ENCODE measurements at regions not wholly inside any gene's neighbourhood (a gene's known extent, or its start where the extent isn't known, plus 50 kb on each side); places are given as distances from the start of the nearest gene placed in this dataset.

GRCh38 chr4:108223313-108223712, 54.6 kb upstream of the LEF1 start:
- H3K36me3 Mint-ChIP-seq (ENCODE audit: unreplicated experiment): peaks cover 4% of the 10 kb centered on the region
- H3K4me1 Mint-ChIP-seq (ENCODE audit: low read depth, unreplicated experiment): peaks cover 15% of the 10 kb centered on the region
- peaks cover 3% of the 10 kb centered on the region for H3K27me3 Mint-ChIP-seq (ENCODE audit: unreplicated experiment)
- no peak for TF ChIP-seq CTCF (IDR thresholded peaks at IDR 0.05; ENCODE audit: partially characterized antibody, unreplicated experiment)
- no peak for DNase-seq
- H3K9me3 Mint-ChIP-seq (ENCODE audit: unreplicated experiment): no peaks in the 10 kb centered on the region
- no peak overlapping the region for H3K4me3 Mint-ChIP-seq (ENCODE audit: unreplicated experiment)
- no peak overlapping the region for H3K27ac Mint-ChIP-seq (ENCODE audit: unreplicated experiment)

DNA sequence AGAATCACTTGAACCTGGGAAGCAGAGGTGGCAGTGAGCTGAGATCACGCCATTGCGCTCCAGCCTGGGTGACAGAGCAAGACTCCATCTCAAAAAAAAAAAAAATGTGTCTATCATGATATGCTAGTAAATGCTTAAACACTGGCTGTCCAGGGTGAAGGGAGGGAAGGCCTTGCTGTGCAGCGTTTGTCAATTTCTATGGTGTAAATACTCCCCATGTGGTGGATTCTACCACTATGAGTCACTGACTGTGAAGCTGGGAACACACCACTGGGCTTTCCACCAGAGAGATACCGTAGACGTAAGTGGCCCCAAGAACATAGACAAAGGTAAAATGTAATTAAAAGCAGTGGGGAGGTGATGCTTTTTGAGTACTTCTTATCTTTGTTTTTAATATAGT, 51.3 kb upstream of the LEF1 start:
- peaks cover 15% of the 10 kb centered on the region for H3K4me1 Mint-ChIP-seq (ENCODE audit: low read depth, unreplicated experiment)
- H3K27ac Mint-ChIP-seq (ENCODE audit: unreplicated experiment): no peak overlapping the region
- TF ChIP-seq CTCF (IDR thresholded peaks at IDR 0.05; ENCODE audit: partially characterized antibody, unreplicated experiment): no peak
- DNase-seq: no peak
- H3K4me3 Mint-ChIP-seq (ENCODE audit: unreplicated experiment): no peak overlapping the region
- peaks cover 2% of the 10 kb centered on the region for H3K9me3 Mint-ChIP-seq (ENCODE audit: unreplicated experiment)
- H3K36me3 Mint-ChIP-seq (ENCODE audit: unreplicated experiment): peaks cover 4% of the 10 kb centered on the region
- peaks cover 5% of the 10 kb centered on the region for H3K27me3 Mint-ChIP-seq (ENCODE audit: unreplicated experiment)
